Cardiac fibroblast (primary cell): ENCODE measurements at regions not wholly inside any gene's neighbourhood (a gene's known extent, or its start where the extent isn't known, plus 50 kb on each side); places are given as distances from the start of the nearest gene placed in this dataset.

Source experiments
- DNase-seq, 2 donors: peaks; one replicate each; pipeline versions ENCODE4 v3.0.0 to v3.0.0-alpha.2; 2010; ENCODE audit warnings: low read depth in 2 of 2
- H3K4me3 ChIP-seq, 2 donors: replicated peaks in 1 of 2; 1 replicate in 1 of 2; 2 replicates in 1 of 2; pipeline ENCODE4 v1.5.1; 2011; ENCODE audit warnings: low read depth in 2 of 2, low read length in 2 of 2, mild to moderate bottlenecking in 2 of 2, moderate library complexity in 1 of 2
- CTCF ChIP-seq: IDR thresholded peaks from one replicate; pipeline ENCODE4 v1.5.1; 2011; ENCODE audit warnings: low read depth, mild to moderate bottlenecking, low read length, inconsistent platforms

- no peak for DNase-seq
- H3K4me3 ChIP-seq = no peak overlapping the region
- TF ChIP-seq CTCF = no peak
Observed at GRCh38 chr11:15493066-15493465, 378.3 kb downstream of the INSC start.

- no peak for TF ChIP-seq CTCF
- DNase-seq = peak in 1 of 2 donors; percentile 16
- no peak overlapping the region for H3K4me3 ChIP-seq
Observed at GRCh38 chr11:15493921-15494620, 379.3 kb downstream of the INSC start.

DNA sequence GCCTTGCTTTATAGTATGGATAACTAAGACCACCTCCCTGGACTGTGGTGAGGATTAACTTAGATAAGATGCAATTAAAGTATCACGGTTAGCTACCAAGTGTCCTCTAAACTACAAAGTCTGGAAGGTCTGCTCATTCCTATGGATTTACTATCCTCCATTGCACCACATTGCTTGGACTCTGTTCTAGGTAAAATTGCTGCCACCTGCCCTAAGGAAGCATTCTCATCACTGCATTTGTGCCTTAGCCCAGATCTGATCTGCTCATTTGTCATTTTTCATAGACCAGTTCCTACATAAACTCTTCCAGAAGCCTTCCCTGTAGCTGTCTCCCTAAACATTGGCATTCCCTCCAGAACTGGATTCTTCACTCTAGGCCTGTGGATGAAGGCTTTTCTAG lies 380.0 kb downstream of the INSC start:
- DNase-seq = no peak
- no peak overlapping the region for H3K4me3 ChIP-seq
- TF ChIP-seq CTCF = no peak

DNA sequence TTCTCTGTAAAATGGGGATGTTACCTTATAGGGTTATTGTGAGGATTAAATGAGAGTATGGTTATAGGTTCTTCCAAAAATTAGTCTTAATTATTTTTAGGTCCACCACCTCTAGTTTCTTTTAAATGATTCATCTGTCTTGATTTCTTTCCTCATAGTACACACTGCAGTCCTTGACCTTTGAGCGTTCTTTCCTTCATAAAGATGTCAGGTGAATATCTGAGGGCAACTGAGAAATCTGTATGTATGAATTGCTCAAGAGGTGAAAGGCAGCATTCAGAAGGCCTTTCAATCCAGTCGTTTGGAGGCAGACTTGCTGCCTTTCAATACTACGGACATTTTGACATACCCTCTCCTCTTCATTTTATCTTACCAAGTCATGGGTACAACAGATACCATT lies 380.7 kb downstream of the INSC start:
- no peak overlapping the region for H3K4me3 ChIP-seq
- TF ChIP-seq CTCF = no peak
- DNase-seq = no peak

DNA sequence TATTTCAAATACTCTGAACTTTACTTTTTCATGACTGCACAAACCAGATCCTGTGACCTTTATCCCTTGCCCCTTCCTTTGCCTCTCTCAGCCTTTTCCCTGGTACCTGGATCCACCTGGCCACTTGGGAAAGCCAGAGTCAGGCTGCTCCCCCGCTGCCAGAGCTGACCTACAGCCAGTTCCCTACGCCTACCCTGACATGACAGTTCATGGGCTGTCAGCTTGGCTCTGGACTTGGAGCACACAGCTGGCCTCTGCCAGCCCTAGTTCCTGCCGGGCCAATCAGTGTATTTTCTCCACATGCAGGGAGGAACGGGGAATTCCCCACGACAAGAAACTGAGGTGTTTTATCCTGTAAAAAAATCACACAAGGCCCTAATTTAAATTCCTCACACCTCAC lies 382.6 kb downstream of the INSC start:
- DNase-seq = no peak
- no peak overlapping the region for H3K4me3 ChIP-seq

GRCh38 chr11:15499674-15500073 lies 385.0 kb downstream of the INSC start:
- H3K4me3 ChIP-seq = no peak overlapping the region
- no peak for DNase-seq
- no peak for TF ChIP-seq CTCF

More for the DNA sequence above, 382.6 kb downstream of the INSC start:
- TF ChIP-seq CTCF = no peak

- DNase-seq = no peak
- no peak overlapping the region for H3K4me3 ChIP-seq
- TF ChIP-seq CTCF = no peak
Observed at GRCh38 chr11:15500643-15501042, 385.9 kb downstream of the INSC start.
